HG03469 (cell line): ENCODE measurements at regions not wholly inside any gene's neighbourhood (a gene's known extent, or its start where the extent isn't known, plus 50 kb on each side); places are given as distances from the start of the nearest gene placed in this dataset.
"Not testable (repeated sequence)": the region's sequence is repeated elsewhere in the genome, so short reads cannot be mapped to it uniquely, and the experiment has no call there.

Source experiments
- ATAC-seq: cut with Tn5 transposase; IDR thresholded peaks from one replicate; pipeline ENCODE4 v1.9.1; 2021; ENCODE audit warnings: mild to moderate bottlenecking, moderate library complexity, moderate number of reproducible peaks; ENCODE audit not compliant: unreplicated experiment

- no peak for ATAC-seq
Observed at GRCh38 chrX:55326985-55327384, 62.3 kb upstream of the PAGE3 start.

GRCh38 chrX:55335296-55335695 lies 70.6 kb upstream of the PAGE3 start:
- no peak for ATAC-seq

- ATAC-seq, result no peak
Observed at GRCh38 chrX:55336176-55336575, 71.5 kb upstream of the PAGE3 start.

DNA sequence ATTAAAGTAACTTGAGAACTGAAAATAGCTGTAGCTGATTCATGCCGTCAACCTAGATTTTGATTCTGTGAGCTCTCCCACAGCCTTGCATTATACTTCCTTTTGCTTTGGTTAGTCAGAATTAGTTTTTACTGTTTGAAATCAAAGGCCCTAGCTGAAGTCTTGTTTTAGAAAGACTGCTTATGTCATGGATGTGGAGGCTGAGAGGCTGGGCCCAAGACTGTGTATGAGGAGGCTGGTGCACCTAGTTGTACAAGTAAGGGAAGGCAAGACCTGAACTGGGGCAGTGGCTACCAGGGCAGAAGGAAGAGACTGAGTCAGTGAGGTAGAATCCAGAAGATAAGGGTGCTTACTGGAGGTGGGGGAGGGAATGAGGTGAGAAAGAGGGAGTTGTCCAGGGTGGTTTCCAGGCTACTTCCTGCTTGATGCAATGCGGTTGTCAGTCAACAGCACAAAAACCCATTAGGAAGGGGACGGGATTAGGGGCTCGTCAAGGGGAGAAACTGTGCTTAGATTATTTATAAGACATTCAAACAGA lies 76.2 kb upstream of the PAGE3 start:
- no peak for ATAC-seq

DNA sequence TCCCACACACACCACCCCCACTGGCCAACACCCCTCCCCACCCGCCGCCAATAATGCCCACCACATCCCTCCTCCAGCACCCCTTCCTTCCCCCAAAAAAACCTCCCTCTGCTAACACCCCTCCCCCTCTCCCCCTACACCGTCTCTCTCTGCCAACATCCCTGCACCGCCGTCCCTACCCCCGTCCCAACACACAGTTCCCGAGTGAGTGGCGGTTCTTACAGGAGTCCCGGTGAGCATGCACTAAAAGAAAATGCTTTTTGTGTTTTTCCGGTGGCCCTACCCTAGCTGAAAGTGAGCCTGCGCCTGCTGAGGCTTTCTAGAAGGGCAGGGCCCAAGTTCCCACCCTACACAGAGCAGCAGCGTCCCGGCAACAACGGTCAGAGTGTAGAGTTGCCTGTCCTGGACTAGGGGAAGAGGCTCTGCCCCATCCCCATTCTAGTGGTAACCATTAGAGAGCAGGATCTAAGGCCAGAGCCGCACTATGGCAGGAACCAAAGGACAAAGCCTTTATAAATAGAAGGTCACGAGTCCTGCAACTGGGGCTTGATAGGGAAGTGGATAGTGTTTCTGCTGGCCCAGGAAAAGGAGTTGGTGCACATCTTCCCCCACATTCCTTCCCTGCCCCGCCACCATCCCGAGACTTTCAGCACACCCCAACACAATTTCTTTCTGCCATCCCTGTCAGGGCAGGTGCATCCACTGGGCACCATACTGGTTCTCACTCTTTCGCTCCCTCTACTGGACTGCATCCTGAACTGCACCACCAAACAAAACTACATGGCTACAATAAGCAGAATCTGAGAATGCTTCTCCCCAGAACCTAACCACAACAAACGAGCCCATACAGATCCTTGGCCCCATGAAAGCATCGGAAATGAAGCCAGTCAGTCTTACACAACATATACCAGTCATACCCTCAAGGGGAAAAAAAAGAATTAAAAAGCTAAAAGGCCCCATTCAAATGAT lies 78.1 kb upstream of the PAGE3 start:
- peak; percentile 52 for ATAC-seq

- ATAC-seq, result no peak
Observed at GRCh38 chrX:55356609-55357008, 91.9 kb upstream of the PAGE3 start.

- no peak for ATAC-seq
Observed at GRCh38 chrX:55357236-55357635, 92.5 kb upstream of the PAGE3 start.

GRCh38 chrX:55379396-55379795 lies 72.5 kb upstream of the MAGEH1 start:
- no peak for ATAC-seq

- ATAC-seq, result no peak
Observed at GRCh38 chrX:55389376-55389775, 62.6 kb upstream of the MAGEH1 start.

- ATAC-seq, result not testable (repeated sequence)
Observed at GRCh38 chrX:55396836-55397235, 55.1 kb upstream of the MAGEH1 start.
